ENCODE measurements at regions not wholly inside any gene's neighbourhood (a gene's known extent, or its start where the extent isn't known, plus 50 kb on each side); places are given as distances from the start of the nearest gene placed in this dataset.

- TF ChIP-seq GATA2 (IDR thresholded peaks at IDR 0.05; ENCODE audit: low read depth, low read length) (no peak), GATA3 (IDR thresholded peaks at IDR 0.05; ENCODE audit: low read depth, low read length) (no peak)
Observed at GRCh38 chr10:3491571-3491970, 293.4 kb downstream of the KLF6 start.

Data from SH-SY5Y (cell line).